Stomach (tissue), 8 donors: ENCODE measurements at regions not wholly inside any gene's neighbourhood (a gene's known extent, or its start where the extent isn't known, plus 50 kb on each side); places are given as distances from the start of the nearest gene placed in this dataset.

Experiments used
- DNase-seq, 2 donors: peaks; one replicate each; pipeline versions ENCODE4 v3.0.0 to v3.0.0-alpha.2; 2013 to 2019
- H3K27ac ChIP-seq, 5 donors: fragments of 200-600 bp in 4 of 5; sonication (generic) in 4 of 5; one replicate each; pipeline ENCODE4 v1.5.1; 2013 to 2019; ENCODE audit warnings: mild to moderate bottlenecking in 1 of 5, moderate library complexity in 1 of 5
- H3K27me3 ChIP-seq, 3 donors: fragments of 200-600 bp; sonication (generic); one replicate each; pipeline ENCODE4 v1.5.1; 2017 to 2019; ENCODE audit warnings: mixed run types in 1 of 3
- H3K36me3 ChIP-seq, 4 donors: fragments of 200-600 bp; sonication (generic); 1 replicate in 3 of 4; 2 replicates in 1 of 4; pipeline ENCODE4 v1.5.1; 2016 to 2019
- H3K4me1 ChIP-seq, 4 donors: fragments of 200-600 bp; sonication (generic); one replicate each; pipeline ENCODE4 v1.5.1; 2016 to 2019
- H3K4me3 ChIP-seq, 4 donors: fragments of 200-600 bp; sonication (generic) in 3 of 4; one replicate each; pipeline ENCODE4 v1.5.1; 2016 to 2019; ENCODE audit warnings: mild to moderate bottlenecking in 1 of 4
- H3K9me3 ChIP-seq, 4 donors: fragments of 200-600 bp; sonication (generic); one replicate each; pipeline ENCODE4 v1.5.1; 2016 to 2019
- CTCF ChIP-seq, 7 experiments: fragments of 450-650 bp in 4 of 7; fragments of 200-600 bp in 3 of 7; sonication (generic) in 3 of 7; IDR thresholded peaks; one replicate each; pipeline ENCODE4 v1.5.1; 2016 to 2019; ENCODE audit warnings: antibody characterized with exemption in 7 of 7, control low read depth in 2 of 7, mild to moderate bottlenecking in 1 of 7
- EP300 ChIP-seq: sonication (generic); formaldehyde crosslinking; IDR thresholded peaks from one replicate; pipeline ENCODE4 v1.6.1; 2017; ENCODE audit warnings: antibody characterized with exemption
- POLR2A ChIP-seq, 4 donors: fragments of 450-650 bp; IDR thresholded peaks; one replicate each; pipeline ENCODE4 v1.6.1; 2016; ENCODE audit warnings: antibody characterized with exemption in 4 of 4, control low read depth in 2 of 4, mild to moderate bottlenecking in 1 of 4, moderate library complexity in 1 of 4
- POLR2AphosphoS5 ChIP-seq, 3 donors: sonication (generic); formaldehyde crosslinking; IDR thresholded peaks; one replicate each; pipeline ENCODE4 v1.6.1; 2016; ENCODE audit warnings: antibody characterized with exemption in 3 of 3
- whole genome bisulfite sequencing, 5 donors: extraction: QIAGEN DNeasy Blood & Tissue Kit in 3 of 5; methylation state at CpG; one replicate each; pipeline versions ENCODE4 v1.1.5 to v1.1.7; 2013 to 2018; 5-methylcytosine and 5-hydroxymethylcytosine counted together
- intact Hi-C: fragments of 100-400 bp; cut with DNase I; formaldehyde crosslinking; loops from one replicate; pipeline ENCODE4 v1.15.1; 2023; ENCODE audit warnings: low total_unique reads
- donor health status: healthy with polysubstance abuse.
- donor health status: Bipolar disorder and iron deficiency.
- donor health status: healthy.

GRCh38 chr5:156134216-156134615, 192.7 kb upstream of the SGCD start:
- Histone ChIP-seq H3K27ac (no peak overlapping the region), H3K4me1 (no peaks in the 10 kb centered on the region), H3K4me3 (no peak overlapping the region), H3K36me3 (no peaks in the 10 kb centered on the region), H3K27me3 (no peaks in the 10 kb centered on the region), H3K9me3 (no peaks in the 10 kb centered on the region)
- no peak for DNase-seq
- TF ChIP-seq EP300 (no peak), CTCF (IDR thresholded peaks at IDR 0.05) (no peak), POLR2A (IDR thresholded peaks at IDR 0.05) (no peak), POLR2AphosphoS5 (IDR thresholded peaks at IDR 0.05) (no peak)
- intact Hi-C loops: no loop called here
- WGBS, 5 donors: 78 to 97% (median 90%) methylated on average over 3 of the region's 3 CpGs

GRCh38 chr5:156135531-156135930, 191.4 kb upstream of the SGCD start:
- H3K27me3 ChIP-seq: no peaks in the 10 kb centered on the region
- WGBS, 5 donors: 42 to 63% (median 51%) methylated on average over 1 of the region's 1 CpG
- no peaks in the 10 kb centered on the region for H3K36me3 ChIP-seq
- no peak overlapping the region for H3K27ac ChIP-seq
- no peaks in the 10 kb centered on the region for H3K9me3 ChIP-seq
- intact Hi-C loops: no loop called here
- no peak for DNase-seq
- no peaks in the 10 kb centered on the region for H3K4me1 ChIP-seq
- TF ChIP-seq POLR2AphosphoS5 (IDR thresholded peaks at IDR 0.05) (no peak), EP300 (no peak), POLR2A (IDR thresholded peaks at IDR 0.05) (no peak), CTCF (IDR thresholded peaks at IDR 0.05) (no peak)
- no peak overlapping the region for H3K4me3 ChIP-seq

GRCh38 chr5:156137071-156137869, 189.7 kb upstream of the SGCD start:
- no peak for DNase-seq
- intact Hi-C loops: no loop called here
- Histone ChIP-seq H3K27me3 (no peaks in the 10 kb centered on the region), H3K27ac (no peak overlapping the region), H3K4me1 (no peaks in the 10 kb centered on the region), H3K36me3 (no peaks in the 10 kb centered on the region), H3K9me3 (peaks cover 0 to 14% (median 4%) of the 10 kb centered on the region in 4 donors), H3K4me3 (no peak overlapping the region)
- TF ChIP-seq POLR2A (IDR thresholded peaks at IDR 0.05) (no peak), CTCF (IDR thresholded peaks at IDR 0.05) (no peak), EP300 (no peak), POLR2AphosphoS5 (IDR thresholded peaks at IDR 0.05) (no peak)
- 49 to 80% (median 74%) methylated on average over 5 of the region's 5 CpGs for WGBS, 5 donors

GRCh38 chr5:156142867-156143266, 184.1 kb upstream of the SGCD start:
- no peak overlapping the region for H3K4me3 ChIP-seq
- H3K27me3 ChIP-seq: no peaks in the 10 kb centered on the region
- DNase-seq: no peak
- no peak overlapping the region for H3K27ac ChIP-seq
- WGBS, 5 donors: 82 to 88% (median 86%) methylated on average over 2 of the region's 2 CpGs
- H3K4me1 ChIP-seq: no peaks in the 10 kb centered on the region
- H3K36me3 ChIP-seq: no peaks in the 10 kb centered on the region
- peaks cover 0 to 27% (median 15%) of the 10 kb centered on the region in 4 donors for H3K9me3 ChIP-seq
- TF ChIP-seq POLR2A (IDR thresholded peaks at IDR 0.05) (no peak), CTCF (IDR thresholded peaks at IDR 0.05) (no peak), EP300 (no peak), POLR2AphosphoS5 (IDR thresholded peaks at IDR 0.05) (no peak)
- intact Hi-C loops: no loop called here
